IMR-90 (cell line): ENCODE measurements at regions not wholly inside any gene's neighbourhood (a gene's known extent, or its start where the extent isn't known, plus 50 kb on each side); places are given as distances from the start of the nearest gene placed in this dataset.

Experiments
- ATAC-seq: fragments of 200-7000 bp; cut with Tn5 transposase; 2 replicates; pipeline ENCODE4 v1.9.1; 2020; ENCODE audit warnings: low read depth, mild to moderate bottlenecking, moderate library complexity
- BruUV-seq: library from RNA; stranded (reverse); fragments of 400-500 nt; replicated peaks from 2 replicates; lab custom pipeline; 2021; lab: Mats Ljungman, UMichigan
- CTCF ChIA-PET: fragments of 300-600 bp; formaldehyde crosslinking; extraction: SDS; loops from one replicate; lab custom pipeline; 2021; ENCODE audit warnings: antibody characterized with exemption; lab: Yijun Ruan, JAX
- POLR2A ChIA-PET: fragments of 300-600 bp; sonication (Branson Sonifier 250); formaldehyde crosslinking; loops from one replicate; lab custom pipeline; 2022; ENCODE audit warnings: antibody characterized with exemption; ENCODE audit not compliant: unreplicated experiment; lab: Charles Lee
- DNase-seq: peaks from one replicate; pipeline ENCODE4 v3.0.0; 2013
- H2AFZ ChIP-seq: replicated peaks from 2 replicates; pipeline ENCODE3; 2013; ENCODE audit warnings: low read length, mild to moderate bottlenecking; ENCODE audit not compliant: poor library complexity
- H2AK5ac ChIP-seq: 2 replicates; pipeline ENCODE4 v1.6.1; 2013; ENCODE audit warnings: low read depth, low read length, inconsistent platforms
- H2AK9ac ChIP-seq: replicated peaks from 2 replicates; pipeline ENCODE3; 2013; ENCODE audit warnings: mild to moderate bottlenecking, low read depth, low read length, moderate library complexity; ENCODE audit not compliant: poor library complexity
- H2BK120ac ChIP-seq: 2 replicates; pipeline ENCODE4 v1.6.1; 2013; ENCODE audit warnings: low read depth, low read length, inconsistent platforms
- H2BK15ac ChIP-seq: 3 replicates; pipeline ENCODE4 v1.6.1; 2013; ENCODE audit warnings: low read depth, low read length, inconsistent platforms
- H2BK20ac ChIP-seq: 2 replicates; pipeline ENCODE4 v1.6.1; 2013; ENCODE audit warnings: low read depth, mild to moderate bottlenecking, inconsistent platforms, low read length, moderate library complexity
- H2BK5ac ChIP-seq: 2 replicates; pipeline ENCODE4 v1.6.1; 2013; ENCODE audit warnings: mild to moderate bottlenecking, low read depth, low read length, inconsistent platforms; ENCODE audit not compliant: poor library complexity, severe bottlenecking
- H3K14ac ChIP-seq: replicated peaks from 2 replicates; pipeline ENCODE4 v1.6.1; 2013; ENCODE audit warnings: low read depth, low read length, inconsistent platforms
- H3K18ac ChIP-seq: 2 replicates; pipeline ENCODE4 v1.6.1; 2013; ENCODE audit warnings: low read depth, low read length, control low read depth
- H3K23ac ChIP-seq: 2 replicates; pipeline ENCODE4 v1.6.1; 2013; ENCODE audit warnings: low read depth, low read length, inconsistent platforms
- H3K27ac ChIP-seq: 2 replicates; pipeline ENCODE4 v1.5.1; 2013; ENCODE audit warnings: mild to moderate bottlenecking, control low read depth, low read length; ENCODE audit not compliant: insufficient read depth
- H3K27me3 ChIP-seq: 2 replicates; pipeline ENCODE4 v1.6.1; 2013; ENCODE audit warnings: low read length; ENCODE audit not compliant: control insufficient read depth, insufficient read depth
- H3K36me3 ChIP-seq: 2 replicates; pipeline ENCODE4 v1.6.1; 2013; ENCODE audit warnings: low read length, mixed read lengths; ENCODE audit not compliant: control insufficient read depth, insufficient read depth
- H3K4ac ChIP-seq: 2 replicates; pipeline ENCODE4 v1.6.1; 2013; ENCODE audit warnings: low read depth, low read length, inconsistent platforms
- H3K4me1 ChIP-seq: 2 replicates; pipeline ENCODE4 v1.6.1; 2013; ENCODE audit warnings: low read length, mixed read lengths; ENCODE audit not compliant: control insufficient read depth, insufficient read depth
- H3K4me2 ChIP-seq: 2 replicates; pipeline ENCODE4 v1.6.1; 2013; ENCODE audit warnings: low read depth, mild to moderate bottlenecking, control low read depth, low read length, moderate library complexity
- H3K4me3 ChIP-seq: 2 replicates; pipeline ENCODE4 v1.5.1; 2013; ENCODE audit warnings: low read depth, mild to moderate bottlenecking, control low read depth, low read length, moderate library complexity; ENCODE audit not compliant: insufficient read depth
- H3K56ac ChIP-seq: 2 replicates; pipeline ENCODE4 v1.6.1; 2013; ENCODE audit warnings: low read length, inconsistent platforms; ENCODE audit not compliant: insufficient read depth; ENCODE audit errors: extremely low read depth
- H3K79me1 ChIP-seq, 2 experiments: 2 replicates each; pipeline ENCODE4 v1.6.1; 2013; ENCODE audit warnings: low read length in 2 of 2, inconsistent platforms in 1 of 2, low read depth in 1 of 2
- H3K9ac ChIP-seq: 2 replicates; pipeline ENCODE4 v1.6.1; 2013; ENCODE audit warnings: low read depth, low read length, control low read depth
- H3K9me1 ChIP-seq: 2 replicates; pipeline ENCODE4 v1.6.1; 2013; ENCODE audit warnings: low read length, inconsistent platforms; ENCODE audit not compliant: insufficient read depth
- H3K9me3 ChIP-seq: 2 replicates; pipeline ENCODE4 v1.6.1; 2013; ENCODE audit warnings: low read length; ENCODE audit not compliant: control insufficient read depth, insufficient read depth
- H4K20me1 ChIP-seq: 2 replicates; pipeline ENCODE4 v1.6.1; 2013; ENCODE audit warnings: low read length, inconsistent platforms; ENCODE audit not compliant: insufficient read depth
- H4K5ac ChIP-seq: 2 replicates; pipeline ENCODE4 v1.6.1; 2013; ENCODE audit warnings: mild to moderate bottlenecking, low read depth, low read length, control low read depth
- H4K8ac ChIP-seq, 2 experiments: 2 replicates each; pipeline ENCODE4 v1.6.1; 2013; ENCODE audit warnings: low read depth in 2 of 2, low read length in 2 of 2, control low read depth in 1 of 2, inconsistent platforms in 1 of 2
- H4K91ac ChIP-seq: 2 replicates; pipeline ENCODE4 v1.6.1; 2013; ENCODE audit warnings: low read depth, low read length, inconsistent platforms; ENCODE audit not compliant: insufficient read depth
- BHLHE40 ChIP-seq: fragments of 150-350 bp; IDR thresholded peaks from 2 replicates; pipeline ENCODE4 v1.6.1; 2016; ENCODE audit warnings: mild to moderate bottlenecking, low read depth, low read length
- CEBPB ChIP-seq: IDR thresholded peaks from 2 replicates; pipeline ENCODE4 v1.6.1; 2012; ENCODE audit warnings: low read depth, low read length, improper control_type of control experiment
- CTCF ChIP-seq: conservative IDR thresholded peaks from 2 replicates; pipeline ENCODE4 v1.5.1; 2012; ENCODE audit warnings: mild to moderate bottlenecking, low read depth, low read length, improper control_type of control experiment
- ELK1 ChIP-seq: fragments of 150-350 bp; IDR thresholded peaks from 2 replicates; pipeline ENCODE4 v1.6.1; 2016; ENCODE audit warnings: low read depth, mild to moderate bottlenecking, low read length, moderate library complexity, borderline replicate concordance
- FOS ChIP-seq: fragments of 150-350 bp; IDR thresholded peaks from 2 replicates; pipeline ENCODE4 v1.6.1; 2016; ENCODE audit warnings: low read depth, low read length
- MXI1 ChIP-seq: IDR thresholded peaks from 2 replicates; pipeline ENCODE4 v1.6.1; 2012; ENCODE audit warnings: low read depth, mild to moderate bottlenecking, low read length, moderate library complexity, borderline replicate concordance
- POLR2A ChIP-seq: IDR thresholded peaks from 2 replicates; pipeline ENCODE4 v1.6.1; 2012; ENCODE audit warnings: mild to moderate bottlenecking, low read depth, low read length
- RAD21 ChIP-seq: IDR thresholded peaks from 2 replicates; pipeline ENCODE4 v1.6.1; 2012; ENCODE audit warnings: low read length, improper control_type of control experiment
- RFX5 ChIP-seq: IDR thresholded peaks from 2 replicates; pipeline ENCODE4 v1.8.0; 2012; ENCODE audit warnings: low read depth, mild to moderate bottlenecking, low read length, moderate library complexity
- SMC3 ChIP-seq: fragments of 150-350 bp; IDR thresholded peaks from 2 replicates; pipeline ENCODE4 v1.6.1; 2016; ENCODE audit warnings: low read depth, mild to moderate bottlenecking, antibody characterized with exemption, low read length, moderate library complexity
- USF2 ChIP-seq: fragments of 150-350 bp; IDR thresholded peaks from 2 replicates; pipeline ENCODE4 v1.6.1; 2017; ENCODE audit warnings: mild to moderate bottlenecking, antibody characterized with exemption, low read length, low read depth
- WGBS, 2 experiments: methylation state at CpG; one replicate each; pipeline versions ENCODE4 v1.1.5 to v1.1.7; 2013; ENCODE audit warnings: missing lambda C conversion rate in 2 of 2; ENCODE audit not compliant: insufficient read length in 1 of 2; ENCODE audit errors: extremely low coverage in 2 of 2; 5-methylcytosine and 5-hydroxymethylcytosine counted together
- dilution Hi-C: fragments of 300-500 bp; cut with HindIII; formaldehyde crosslinking; loops from one replicate; pipeline ENCODE4 v1.14.3; 2018; ENCODE audit warnings: low sequenced_read_pairs; ENCODE audit not compliant: unreplicated experiment
- in situ Hi-C: fragments of 300-500 bp; cut with MboI; formaldehyde crosslinking; loops from 3 replicates; pipeline ENCODE4 v1.14.3; 2019; ENCODE audit warnings: low sequenced_read_pairs, inconsistent platforms, mixed read lengths
- intact Hi-C: fragments of 100-400 bp; cut with micrococcal nuclease; formaldehyde crosslinking; loops from 2 replicates; pipeline ENCODE4 v1.10.0; 2022

GRCh38 chr15:81939604-81940440 is 106.0 kb downstream of the MEX3B start:
- H2AK5ac ChIP-seq, result no peak overlapping the region
- H3K27ac ChIP-seq, result peak overlapping the region; percentile 59; the same call in 1 of the 2 replicates
- no peak overlapping the region for H3K9ac ChIP-seq
- H3K9me3 ChIP-seq, result no peaks in the 10 kb centered on the region
- intact Hi-C loops (loop anchor here (1.0 to 5.0 kb wide), 6 partner anchors 105 to 530 kb away; no protein-coding TSS in a partner anchor), in situ Hi-C loops (loop anchor here (10.0 kb wide), 1 partner anchor 465 kb away; no protein-coding TSS in a partner anchor), dilution Hi-C loops (no loop called here)
- H3K4me3 ChIP-seq, result no peak overlapping the region
- 0 out of 2 replicates have a peak, but pooled peaks have one; percentile 24 for ATAC-seq
- no peaks in the 10 kb centered on the region for H3K79me1 ChIP-seq
- peak overlapping the region in 1 of 2 experiments; percentile 2; a peak in 1 of 4 replicates for H4K8ac ChIP-seq
- peak overlapping the region; percentile 2; the same call in 1 of the 2 replicates for H3K4me2 ChIP-seq
- no peak overlapping the region for H3K23ac ChIP-seq
- H4K20me1 ChIP-seq, result no peaks in the 10 kb centered on the region
- H2BK120ac ChIP-seq, result peak overlapping the region; percentile 82
- peak overlapping the region; percentile 62; the same call in 1 of the 2 replicates for H3K14ac ChIP-seq
- H3K9me1 ChIP-seq, result peaks cover 11% of the 10 kb centered on the region
- DNase-seq, result peak; percentile 81
- H2BK15ac ChIP-seq, result no peak overlapping the region
- no peak overlapping the region for H3K56ac ChIP-seq
- peak overlapping the region; percentile 37; the same call in 1 of the 2 replicates for H3K4ac ChIP-seq
- no peak overlapping the region for H2AFZ ChIP-seq
- H3K27me3 ChIP-seq, result no peaks in the 10 kb centered on the region
- TF ChIP-seq POLR2A (no peak), CEBPB (0 out of 2 replicates have a peak, but pooled peaks have one; percentile 14), USF2 (no peak), BHLHE40 (peak; percentile 43; the same call in 1 of the 2 replicates), MXI1 (no peak), FOS (peak; percentile 44; the same call in 1 of the 2 replicates), RFX5 (no peak), RAD21 (peak; percentile 82), ELK1 (no peak), CTCF (peak; percentile 85), SMC3 (peak; percentile 76)
- H2BK5ac ChIP-seq, result peak overlapping the region; percentile 81
- BruUV-seq, result no TSS peak
- peaks cover 6% of the 10 kb centered on the region for H3K4me1 ChIP-seq
- peak overlapping the region; percentile 45 for H4K91ac ChIP-seq
- H2BK20ac ChIP-seq, result peak overlapping the region; percentile 86
- ChIA-PET POLR2A (no interaction called here), CTCF (interaction anchor here (0.8 to 1.3 kb wide), 4 partner anchors 42 to 460 kb away, joined by 3 to 5 read pairs (median 4); no protein-coding TSS in a partner anchor)
- no peak overlapping the region for H2AK9ac ChIP-seq
- WGBS, 2 experiments, result no CpG with 5 or more reads among the region's 5 CpGs
- no peaks in the 10 kb centered on the region for H3K36me3 ChIP-seq
- H3K18ac ChIP-seq, result peak overlapping the region; percentile 81; the same call in 1 of the 2 replicates
- H4K5ac ChIP-seq, result peak overlapping the region; percentile 18; the same call in 1 of the 2 replicates
